Rectal smooth muscle tissue (tissue), 1 donor: ENCODE measurements at regions not wholly inside any gene's neighbourhood (a gene's known extent, or its start where the extent isn't known, plus 50 kb on each side); places are given as distances from the start of the nearest gene placed in this dataset.
"Not testable (repeated sequence)": the region's sequence is repeated elsewhere in the genome, so short reads cannot be mapped to it uniquely, and the experiment has no call there.

Experiments used
- H3K27ac ChIP-seq: one replicate; pipeline ENCODE4 v1.7.0; 2013; ENCODE audit warnings: low read depth, low read length, inconsistent platforms
- H3K27me3 ChIP-seq: one replicate; pipeline ENCODE4 v1.7.0; 2013; ENCODE audit warnings: low read length; ENCODE audit not compliant: control insufficient read depth, insufficient read depth
- H3K36me3 ChIP-seq: one replicate; pipeline ENCODE4 v1.7.0; 2013; ENCODE audit warnings: low read length; ENCODE audit not compliant: control insufficient read depth, insufficient read depth
- H3K4me1 ChIP-seq: one replicate; pipeline ENCODE4 v1.7.0; 2013; ENCODE audit warnings: low read length; ENCODE audit not compliant: control insufficient read depth, insufficient read depth
- H3K4me3 ChIP-seq: one replicate; pipeline ENCODE4 v1.7.0; 2013; ENCODE audit warnings: low read length
- H3K9ac ChIP-seq: one replicate; pipeline ENCODE4 v1.7.0; 2013; ENCODE audit warnings: low read length

DNA sequence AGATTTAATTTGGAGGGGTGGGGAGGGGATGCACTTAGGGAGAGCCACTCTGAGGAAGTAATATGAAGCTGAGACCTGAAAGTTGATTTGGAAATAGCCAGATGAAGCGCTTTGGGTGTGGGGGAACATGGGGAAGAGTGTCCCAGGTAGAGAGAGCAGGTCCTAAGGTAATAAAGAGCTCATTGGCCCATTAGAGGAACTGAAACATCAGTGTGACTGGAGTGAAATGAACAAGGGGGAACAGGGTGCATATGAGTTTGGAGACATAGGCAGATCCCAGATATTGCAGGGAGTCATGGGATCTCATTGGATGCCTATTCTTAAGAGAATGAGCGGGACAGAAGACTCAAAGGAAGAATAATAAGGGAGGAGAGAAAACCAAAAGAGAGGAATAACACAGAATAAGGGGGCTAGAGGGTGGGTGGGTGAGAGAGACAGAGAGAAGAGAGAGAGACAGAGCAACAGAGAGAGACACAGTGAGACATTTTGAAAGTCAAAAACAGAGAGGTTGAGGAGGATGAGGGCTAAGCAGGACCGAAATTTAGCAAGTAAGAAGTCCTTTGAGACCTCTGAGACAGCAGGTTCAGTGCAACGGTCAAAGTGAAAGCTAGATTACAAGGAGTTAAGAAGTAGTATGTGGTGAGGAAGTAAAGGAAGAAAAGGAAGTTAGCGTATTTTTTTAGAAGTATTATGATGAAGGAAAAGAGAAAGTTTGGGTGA is 54.1 kb upstream of the NOTCH2NLA start:
- not testable (repeated sequence) for H3K27me3 ChIP-seq, H3K9ac ChIP-seq, H3K4me3 ChIP-seq, H3K4me1 ChIP-seq, H3K36me3 ChIP-seq, H3K27ac ChIP-seq

DNA sequence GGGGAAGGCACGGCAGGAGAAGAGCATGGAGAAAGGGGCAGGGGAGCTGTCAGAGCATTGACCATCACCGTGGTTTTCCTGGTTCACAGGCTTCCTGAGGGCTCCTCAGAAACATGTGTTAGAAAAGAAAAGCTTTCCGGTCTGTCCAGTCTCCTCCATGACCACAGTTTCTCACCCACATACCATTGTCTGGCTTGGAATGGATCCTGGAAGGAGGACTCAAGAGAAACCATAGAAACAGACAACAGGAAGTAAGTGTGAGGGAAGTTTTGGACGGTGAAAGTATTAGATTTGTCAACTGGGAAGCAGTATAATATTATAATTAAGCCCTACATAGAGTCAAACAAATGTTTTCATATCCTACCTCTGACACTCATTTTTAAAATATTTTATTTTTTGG is 52.7 kb upstream of the NOTCH2NLA start:
- H3K4me1 ChIP-seq, H3K36me3 ChIP-seq, H3K27me3 ChIP-seq, H3K27ac ChIP-seq, H3K4me3 ChIP-seq, H3K9ac ChIP-seq: not testable (repeated sequence)

DNA sequence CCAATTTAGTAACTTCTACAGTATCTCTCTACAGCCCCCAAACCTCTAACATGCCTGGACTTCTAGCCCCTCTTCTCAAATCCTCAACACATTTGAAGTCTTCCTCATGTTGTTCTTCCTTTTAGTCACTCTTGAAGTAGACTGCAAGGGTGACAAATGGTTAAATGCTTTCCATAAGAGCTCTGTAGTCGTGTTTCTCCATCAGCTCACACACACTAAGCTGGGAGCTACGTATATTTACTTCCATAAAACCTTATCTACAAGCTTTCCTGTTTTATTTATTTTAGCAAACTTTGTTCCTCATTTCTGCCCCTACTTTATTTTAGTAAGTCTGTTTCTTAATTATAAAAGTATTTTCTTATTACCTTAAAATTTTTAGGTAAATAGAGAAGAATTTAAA is 49.9 kb upstream of the NOTCH2NLA start:
- not testable (repeated sequence) for H3K36me3 ChIP-seq, H3K4me3 ChIP-seq, H3K9ac ChIP-seq, H3K4me1 ChIP-seq, H3K27ac ChIP-seq, H3K27me3 ChIP-seq
